Adipocyte (in vitro differentiated cells): ENCODE measurements at regions not wholly inside any gene's neighbourhood (a gene's known extent, or its start where the extent isn't known, plus 50 kb on each side); places are given as distances from the start of the nearest gene placed in this dataset.

Experiments used
- DNase-seq: peaks from one replicate; pipeline ENCODE4 v3.0.0-alpha.2; 2015; ENCODE audit warnings: low read depth
- H3K27me3 ChIP-seq: replicated peaks from 2 replicates; pipeline ENCODE4 v1.7.0; 2013; ENCODE audit warnings: mild to moderate bottlenecking, low read length, moderate library complexity; ENCODE audit not compliant: control insufficient read depth, insufficient read depth
- H3K36me3 ChIP-seq: 2 replicates; pipeline ENCODE4 v1.7.0; 2013; ENCODE audit warnings: low read length, mild to moderate bottlenecking, moderate library complexity; ENCODE audit not compliant: control insufficient read depth, insufficient read depth, severe bottlenecking
- H3K4me1 ChIP-seq: 2 replicates; pipeline ENCODE4 v1.7.0; 2013; ENCODE audit warnings: mild to moderate bottlenecking, low read length, moderate library complexity; ENCODE audit not compliant: control insufficient read depth, insufficient read depth
- H3K4me3 ChIP-seq: 2 replicates; pipeline ENCODE4 v1.7.0; 2013; ENCODE audit warnings: mild to moderate bottlenecking, low read length, moderate library complexity
- H3K9ac ChIP-seq: 2 replicates; pipeline ENCODE4 v1.7.0; 2013; ENCODE audit warnings: mild to moderate bottlenecking, low read length, moderate library complexity
- H3K9me3 ChIP-seq: 2 replicates; pipeline ENCODE4 v1.7.0; 2013; ENCODE audit warnings: mild to moderate bottlenecking, low read length, moderate library complexity; ENCODE audit not compliant: control insufficient read depth

- Histone ChIP-seq H3K4me3 (no peak overlapping the region), H3K27me3 (no peaks in the 10 kb centered on the region), H3K4me1 (no peaks in the 10 kb centered on the region), H3K36me3 (no peaks in the 10 kb centered on the region), H3K9ac (no peak overlapping the region), H3K9me3 (no peaks in the 10 kb centered on the region)
- DNase-seq = no peak
These were observed 150.0 kb downstream of the SHOX2 start for GRCh38 chr3:157956176-157956575.

DNA sequence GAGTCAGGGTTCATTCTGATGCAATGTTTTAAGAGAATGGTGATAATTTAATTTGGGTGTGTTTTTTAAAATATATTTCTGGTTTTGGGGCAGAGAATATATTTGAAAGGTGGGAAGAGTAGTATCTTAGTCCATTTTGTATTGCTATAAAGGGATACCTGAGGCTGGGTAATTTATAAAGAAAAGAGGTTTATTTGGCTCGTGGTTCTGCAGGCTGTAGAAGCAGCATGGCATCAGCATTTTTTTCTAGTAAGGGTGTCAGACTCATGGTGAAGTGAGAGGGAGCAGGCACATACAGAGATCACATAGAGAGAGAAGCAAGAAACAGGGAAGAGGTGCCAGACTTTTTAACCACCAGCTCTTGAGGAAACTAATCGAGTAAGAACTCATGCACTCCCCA is 152.7 kb downstream of the SHOX2 start:
- H3K36me3 ChIP-seq = no peaks in the 10 kb centered on the region
- H3K9me3 ChIP-seq = no peaks in the 10 kb centered on the region
- H3K9ac ChIP-seq = no peak overlapping the region
- no peak overlapping the region for H3K4me3 ChIP-seq
- DNase-seq = no peak
- H3K27me3 ChIP-seq = no peaks in the 10 kb centered on the region
- no peaks in the 10 kb centered on the region for H3K4me1 ChIP-seq

DNA sequence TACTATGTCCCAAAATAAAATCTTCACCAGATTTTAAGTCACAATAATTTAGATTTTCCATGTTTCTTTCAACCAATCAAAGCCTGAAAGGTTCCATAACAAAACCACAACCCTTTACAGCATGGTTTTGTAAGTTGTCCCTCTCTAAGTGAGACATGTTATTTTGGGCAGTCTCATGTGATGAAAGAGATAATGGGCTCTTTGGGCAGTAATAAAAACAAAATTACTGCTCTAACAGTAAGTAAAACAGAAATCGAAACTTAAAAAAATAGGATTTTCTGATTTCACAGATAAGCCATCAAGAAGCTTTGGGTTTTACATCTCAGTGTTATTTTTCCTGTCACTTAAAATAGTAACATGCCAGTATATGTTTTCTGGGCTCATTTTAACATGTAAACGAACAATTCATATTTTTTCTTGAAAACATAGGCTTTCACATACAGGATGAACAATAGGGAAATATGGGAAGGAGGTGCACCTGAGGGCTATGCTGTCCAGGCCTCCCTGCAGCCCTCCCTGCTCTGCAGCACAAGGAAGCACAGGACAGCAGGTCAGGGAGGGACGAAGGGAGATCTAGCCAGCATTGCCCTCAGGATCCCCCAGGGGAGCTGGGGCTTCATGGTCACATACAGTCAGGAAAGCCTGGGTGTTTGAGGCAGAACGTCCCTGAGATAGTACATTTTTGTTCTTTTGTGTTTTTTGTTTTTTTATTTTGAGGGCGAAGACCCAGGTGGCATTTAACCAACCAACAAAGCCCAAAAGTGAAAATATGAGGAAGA is 157.4 kb downstream of the SHOX2 start:
- Histone ChIP-seq H3K27me3 (peaks cover 7% of the 10 kb centered on the region), H3K9ac (no peak overlapping the region), H3K4me1 (no peaks in the 10 kb centered on the region), H3K36me3 (no peaks in the 10 kb centered on the region), H3K9me3 (no peaks in the 10 kb centered on the region), H3K4me3 (no peak overlapping the region)
- no peak for DNase-seq

- no peak for DNase-seq
These were observed 167.1 kb downstream of the SHOX2 start for GRCh38 chr3:157939166-157939565.

DNA sequence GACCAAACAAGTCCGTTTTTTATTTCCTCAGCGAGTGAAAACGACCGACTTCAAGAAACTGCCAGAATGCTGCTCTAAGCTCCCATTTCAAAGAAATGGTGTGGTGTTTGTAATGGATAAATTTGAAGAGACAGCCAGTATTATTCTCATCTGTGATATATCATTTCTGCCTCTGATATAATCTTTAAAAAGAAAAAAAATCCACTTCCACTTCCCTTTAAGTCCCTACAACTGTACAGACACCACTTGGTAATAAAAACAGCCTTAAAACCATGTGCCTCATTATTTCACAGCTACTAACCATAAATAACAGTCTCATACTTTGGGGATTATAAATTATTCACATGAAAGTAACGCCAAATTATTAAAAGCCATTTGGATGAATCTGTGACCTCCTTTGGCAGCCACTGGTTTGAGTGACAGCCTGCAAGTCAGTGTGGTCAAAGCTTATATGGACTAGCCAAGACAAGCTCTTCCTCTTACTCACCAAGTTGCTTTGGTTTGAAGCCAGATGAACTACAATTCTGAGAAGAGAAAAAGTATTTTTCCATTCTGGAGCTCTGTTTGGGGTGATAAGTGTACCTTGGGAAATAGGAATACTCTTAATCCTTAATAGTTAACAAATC is 168.0 kb downstream of the SHOX2 start:
- Histone ChIP-seq H3K27me3 (peaks cover 12% of the 10 kb centered on the region), H3K9ac (no peak overlapping the region), H3K4me1 (peaks cover 10% of the 10 kb centered on the region), H3K4me3 (peak overlapping the region; percentile 30), H3K36me3 (no peaks in the 10 kb centered on the region), H3K9me3 (no peaks in the 10 kb centered on the region)
- DNase-seq = peak; percentile 74

More at GRCh38 chr3:157939166-157939565, 167.1 kb downstream of the SHOX2 start:
- Histone ChIP-seq H3K27me3 (peaks cover 12% of the 10 kb centered on the region), H3K4me3 (no peak overlapping the region), H3K36me3 (no peaks in the 10 kb centered on the region), H3K9ac (no peak overlapping the region), H3K4me1 (peaks cover 10% of the 10 kb centered on the region), H3K9me3 (no peaks in the 10 kb centered on the region)

- Histone ChIP-seq H3K4me3 (no peak overlapping the region), H3K9me3 (no peaks in the 10 kb centered on the region), H3K36me3 (no peaks in the 10 kb centered on the region), H3K4me1 (no peaks in the 10 kb centered on the region), H3K27me3 (peaks cover 9% of the 10 kb centered on the region), H3K9ac (no peak overlapping the region)
- DNase-seq = no peak
These were observed 174.7 kb downstream of the SHOX2 start for GRCh38 chr3:157931517-157931916.

DNA sequence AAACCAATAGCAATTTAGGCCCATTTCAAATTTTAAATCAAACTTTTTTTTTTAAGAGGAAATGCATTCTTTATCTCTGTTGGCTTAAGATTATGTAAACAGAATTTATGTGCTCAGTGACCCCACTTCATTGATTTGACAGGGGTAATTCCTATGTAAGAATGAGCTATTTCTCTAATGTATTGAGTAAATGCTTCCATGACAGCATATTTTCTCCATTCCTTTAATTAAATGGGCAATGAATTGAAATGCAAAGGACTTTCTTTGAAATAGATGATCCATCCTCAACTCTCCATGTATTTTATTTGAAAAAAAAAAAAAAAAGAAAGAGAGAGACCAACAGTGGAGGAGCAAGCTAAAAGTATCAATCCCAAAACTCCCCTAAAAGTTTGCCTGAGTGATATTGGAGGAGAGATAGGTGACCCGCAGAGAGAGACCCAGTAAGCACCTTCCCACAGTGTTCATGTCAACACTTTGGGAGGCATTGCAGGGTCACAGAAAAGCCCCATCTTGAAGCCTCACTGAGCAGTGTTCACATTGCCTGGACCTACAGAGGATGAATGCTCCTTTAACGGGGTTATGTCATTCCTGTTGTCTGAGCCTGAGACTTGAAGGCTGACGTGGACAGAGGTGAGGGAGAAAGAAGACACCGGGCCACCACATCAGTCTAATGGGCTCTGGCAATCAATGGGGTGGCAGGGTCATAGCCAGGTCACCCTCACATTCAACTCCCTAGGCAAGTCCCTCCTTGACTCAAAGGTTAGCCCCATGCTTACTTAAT is 176.0 kb downstream of the SHOX2 start:
- no peak overlapping the region for H3K4me3 ChIP-seq
- no peaks in the 10 kb centered on the region for H3K36me3 ChIP-seq
- H3K9me3 ChIP-seq = no peaks in the 10 kb centered on the region
- H3K4me1 ChIP-seq = no peaks in the 10 kb centered on the region
- no peak for DNase-seq
- no peaks in the 10 kb centered on the region for H3K27me3 ChIP-seq
- no peak overlapping the region for H3K9ac ChIP-seq

DNA sequence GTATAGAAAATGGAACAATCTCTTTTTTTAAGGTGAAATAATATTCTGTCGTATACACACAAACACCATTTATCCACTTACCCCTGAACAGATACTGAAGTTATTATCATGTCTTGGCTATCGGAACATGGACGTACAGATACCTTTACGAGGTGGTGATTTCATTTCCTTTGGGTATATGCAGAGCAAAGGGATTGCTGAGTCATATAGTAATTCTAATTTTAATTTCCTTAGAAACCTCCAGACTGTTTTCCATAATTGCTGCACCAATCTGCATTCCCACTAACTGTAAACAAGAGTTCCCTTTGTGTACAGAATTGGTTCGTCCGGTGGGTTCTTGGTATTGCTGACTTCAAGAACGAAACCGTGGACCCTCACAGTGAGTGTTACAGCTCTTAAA is 179.4 kb downstream of the SHOX2 start:
- H3K27me3 ChIP-seq = no peaks in the 10 kb centered on the region
- H3K9me3 ChIP-seq = no peaks in the 10 kb centered on the region
- H3K4me1 ChIP-seq = no peaks in the 10 kb centered on the region
- DNase-seq = no peak
- H3K4me3 ChIP-seq = no peak overlapping the region
- H3K36me3 ChIP-seq = no peaks in the 10 kb centered on the region
- no peak overlapping the region for H3K9ac ChIP-seq

- H3K4me3 ChIP-seq = no peak overlapping the region
- no peaks in the 10 kb centered on the region for H3K9me3 ChIP-seq
- H3K36me3 ChIP-seq = no peaks in the 10 kb centered on the region
- no peak for DNase-seq
- peaks cover 4% of the 10 kb centered on the region for H3K4me1 ChIP-seq
- no peaks in the 10 kb centered on the region for H3K27me3 ChIP-seq
- no peak overlapping the region for H3K9ac ChIP-seq
These were observed 183.6 kb downstream of the SHOX2 start for GRCh38 chr3:157922614-157923013.

- Histone ChIP-seq H3K4me1 (peaks cover 4% of the 10 kb centered on the region), H3K9me3 (no peaks in the 10 kb centered on the region), H3K9ac (no peak overlapping the region), H3K36me3 (no peaks in the 10 kb centered on the region), H3K27me3 (no peaks in the 10 kb centered on the region), H3K4me3 (no peak overlapping the region)
- DNase-seq = no peak
These were observed 184.4 kb downstream of the SHOX2 start for GRCh38 chr3:157921811-157922210.
